ENCODE measurements at regions not wholly inside any gene's neighbourhood (a gene's known extent, or its start where the extent isn't known, plus 50 kb on each side); places are given as distances from the start of the nearest gene placed in this dataset.
A peak's percentile ranks its signal among the peaks of the same experiment; 100 is the strongest.

DNA sequence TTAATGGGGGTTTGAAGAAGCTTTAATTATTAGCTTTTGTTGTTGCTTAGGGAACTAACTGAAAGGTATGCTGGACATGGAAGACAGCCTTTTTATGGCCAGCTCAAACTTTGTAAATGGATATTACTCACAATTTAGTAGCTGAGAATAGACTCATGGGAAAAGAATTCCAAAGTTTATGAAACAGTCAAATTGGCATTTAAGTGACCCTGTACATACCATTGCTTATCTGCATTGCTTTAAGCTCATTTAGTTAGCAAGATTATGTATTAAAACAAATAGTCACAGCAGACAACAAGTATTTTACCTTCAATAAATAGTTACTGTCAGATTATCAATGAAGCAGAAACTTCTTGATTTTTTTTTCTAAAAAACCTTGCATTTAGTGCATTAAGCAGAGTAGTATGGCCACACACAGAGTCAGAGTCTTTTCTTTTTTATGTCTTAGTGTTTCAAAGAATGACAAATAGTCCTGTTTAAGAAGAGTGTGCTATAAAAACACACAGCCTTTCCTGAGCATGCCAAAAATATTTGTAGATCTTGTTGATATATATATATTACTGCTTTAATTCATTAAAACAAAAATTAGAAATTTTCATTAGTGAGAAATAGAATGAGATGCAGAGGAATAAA is 102.2 kb downstream of the TTC6 start (continued):
- TF ChIP-seq ZNF354B (CRISPR knock-in tag; IDR thresholded peaks at IDR 0.05) = no peak
- TF ChIP-seq, protein P1, sequence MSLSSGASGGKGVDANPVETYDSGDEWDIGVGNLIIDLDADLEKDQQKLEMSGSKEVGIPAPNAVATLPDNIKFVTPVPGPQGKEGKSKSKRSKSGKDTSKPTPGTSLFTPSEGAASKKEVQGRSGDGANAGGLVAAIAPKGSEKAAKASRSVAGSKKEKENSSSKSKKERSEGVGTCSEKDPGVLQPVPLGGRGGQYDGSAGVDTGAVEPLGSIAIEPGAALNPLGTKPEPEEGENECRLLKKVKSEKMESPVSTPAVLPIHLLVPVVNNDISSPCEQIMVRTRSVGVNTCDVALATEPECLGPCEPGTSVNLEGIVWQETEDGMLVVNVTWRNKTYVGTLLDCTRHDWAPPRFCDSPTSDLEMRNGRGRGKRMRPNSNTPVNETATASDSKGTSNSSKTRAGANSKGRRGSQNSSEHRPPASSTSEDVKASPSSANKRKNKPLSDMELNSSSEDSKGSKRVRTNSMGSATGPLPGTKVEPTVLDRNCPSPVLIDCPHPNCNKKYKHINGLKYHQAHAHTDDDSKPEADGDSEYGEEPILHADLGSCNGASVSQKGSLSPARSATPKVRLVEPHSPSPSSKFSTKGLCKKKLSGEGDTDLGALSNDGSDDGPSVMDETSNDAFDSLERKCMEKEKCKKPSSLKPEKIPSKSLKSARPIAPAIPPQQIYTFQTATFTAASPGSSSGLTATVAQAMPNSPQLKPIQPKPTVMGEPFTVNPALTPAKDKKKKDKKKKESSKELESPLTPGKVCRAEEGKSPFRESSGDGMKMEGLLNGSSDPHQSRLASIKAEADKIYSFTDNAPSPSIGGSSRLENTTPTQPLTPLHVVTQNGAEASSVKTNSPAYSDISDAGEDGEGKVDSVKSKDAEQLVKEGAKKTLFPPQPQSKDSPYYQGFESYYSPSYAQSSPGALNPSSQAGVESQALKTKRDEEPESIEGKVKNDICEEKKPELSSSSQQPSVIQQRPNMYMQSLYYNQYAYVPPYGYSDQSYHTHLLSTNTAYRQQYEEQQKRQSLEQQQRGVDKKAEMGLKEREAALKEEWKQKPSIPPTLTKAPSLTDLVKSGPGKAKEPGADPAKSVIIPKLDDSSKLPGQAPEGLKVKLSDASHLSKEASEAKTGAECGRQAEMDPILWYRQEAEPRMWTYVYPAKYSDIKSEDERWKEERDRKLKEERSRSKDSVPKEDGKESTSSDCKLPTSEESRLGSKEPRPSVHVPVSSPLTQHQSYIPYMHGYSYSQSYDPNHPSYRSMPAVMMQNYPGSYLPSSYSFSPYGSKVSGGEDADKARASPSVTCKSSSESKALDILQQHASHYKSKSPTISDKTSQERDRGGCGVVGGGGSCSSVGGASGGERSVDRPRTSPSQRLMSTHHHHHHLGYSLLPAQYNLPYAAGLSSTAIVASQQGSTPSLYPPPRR (CRISPR knock-in tag; IDR thresholded peaks at IDR 0.05; ENCODE audit: borderline replicate concordance) = peak; percentile 61
- TF ChIP-seq, protein P2, sequence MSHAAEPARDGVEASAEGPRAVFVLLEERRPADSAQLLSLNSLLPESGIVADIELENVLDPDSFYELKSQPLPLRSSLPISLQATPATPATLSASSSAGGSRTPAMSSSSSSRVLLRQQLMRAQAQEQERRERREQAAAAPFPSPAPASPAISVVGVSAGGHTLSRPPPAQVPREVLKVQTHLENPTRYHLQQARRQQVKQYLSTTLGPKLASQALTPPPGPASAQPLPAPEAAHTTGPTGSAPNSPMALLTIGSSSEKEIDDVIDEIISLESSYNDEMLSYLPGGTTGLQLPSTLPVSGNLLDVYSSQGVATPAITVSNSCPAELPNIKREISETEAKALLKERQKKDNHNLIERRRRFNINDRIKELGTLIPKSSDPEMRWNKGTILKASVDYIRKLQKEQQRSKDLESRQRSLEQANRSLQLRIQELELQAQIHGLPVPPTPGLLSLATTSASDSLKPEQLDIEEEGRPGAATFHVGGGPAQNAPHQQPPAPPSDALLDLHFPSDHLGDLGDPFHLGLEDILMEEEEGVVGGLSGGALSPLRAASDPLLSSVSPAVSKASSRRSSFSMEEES (CRISPR knock-in tag; IDR thresholded peaks at IDR 0.05) = 0 out of 2 replicates have a peak, but pooled peaks have one; percentile 15
- TF ChIP-seq KDM6A (CRISPR knock-in tag; IDR thresholded peaks at IDR 0.05; ENCODE audit: low read depth) = peak; percentile 57; the same call in 1 of the 2 replicates
- TF ChIP-seq ZFP1 (CRISPR knock-in tag; IDR thresholded peaks at IDR 0.05) = 0 out of 2 replicates have a peak, but pooled peaks have one; percentile 24
- TF ChIP-seq CHCHD3 (CRISPR knock-in tag; IDR thresholded peaks at IDR 0.05) = no peak
- TF ChIP-seq, protein P3, sequence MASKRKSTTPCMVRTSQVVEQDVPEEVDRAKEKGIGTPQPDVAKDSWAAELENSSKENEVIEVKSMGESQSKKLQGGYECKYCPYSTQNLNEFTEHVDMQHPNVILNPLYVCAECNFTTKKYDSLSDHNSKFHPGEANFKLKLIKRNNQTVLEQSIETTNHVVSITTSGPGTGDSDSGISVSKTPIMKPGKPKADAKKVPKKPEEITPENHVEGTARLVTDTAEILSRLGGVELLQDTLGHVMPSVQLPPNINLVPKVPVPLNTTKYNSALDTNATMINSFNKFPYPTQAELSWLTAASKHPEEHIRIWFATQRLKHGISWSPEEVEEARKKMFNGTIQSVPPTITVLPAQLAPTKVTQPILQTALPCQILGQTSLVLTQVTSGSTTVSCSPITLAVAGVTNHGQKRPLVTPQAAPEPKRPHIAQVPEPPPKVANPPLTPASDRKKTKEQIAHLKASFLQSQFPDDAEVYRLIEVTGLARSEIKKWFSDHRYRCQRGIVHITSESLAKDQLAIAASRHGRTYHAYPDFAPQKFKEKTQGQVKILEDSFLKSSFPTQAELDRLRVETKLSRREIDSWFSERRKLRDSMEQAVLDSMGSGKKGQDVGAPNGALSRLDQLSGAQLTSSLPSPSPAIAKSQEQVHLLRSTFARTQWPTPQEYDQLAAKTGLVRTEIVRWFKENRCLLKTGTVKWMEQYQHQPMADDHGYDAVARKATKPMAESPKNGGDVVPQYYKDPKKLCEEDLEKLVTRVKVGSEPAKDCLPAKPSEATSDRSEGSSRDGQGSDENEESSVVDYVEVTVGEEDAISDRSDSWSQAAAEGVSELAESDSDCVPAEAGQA (IDR thresholded peaks at IDR 0.05; ENCODE audit: low read depth) = no peak
- TF ChIP-seq, protein P3 (CRISPR knock-in tag; IDR thresholded peaks at IDR 0.05; ENCODE audit: borderline replicate concordance) = no peak
- TF ChIP-seq, protein P4, sequence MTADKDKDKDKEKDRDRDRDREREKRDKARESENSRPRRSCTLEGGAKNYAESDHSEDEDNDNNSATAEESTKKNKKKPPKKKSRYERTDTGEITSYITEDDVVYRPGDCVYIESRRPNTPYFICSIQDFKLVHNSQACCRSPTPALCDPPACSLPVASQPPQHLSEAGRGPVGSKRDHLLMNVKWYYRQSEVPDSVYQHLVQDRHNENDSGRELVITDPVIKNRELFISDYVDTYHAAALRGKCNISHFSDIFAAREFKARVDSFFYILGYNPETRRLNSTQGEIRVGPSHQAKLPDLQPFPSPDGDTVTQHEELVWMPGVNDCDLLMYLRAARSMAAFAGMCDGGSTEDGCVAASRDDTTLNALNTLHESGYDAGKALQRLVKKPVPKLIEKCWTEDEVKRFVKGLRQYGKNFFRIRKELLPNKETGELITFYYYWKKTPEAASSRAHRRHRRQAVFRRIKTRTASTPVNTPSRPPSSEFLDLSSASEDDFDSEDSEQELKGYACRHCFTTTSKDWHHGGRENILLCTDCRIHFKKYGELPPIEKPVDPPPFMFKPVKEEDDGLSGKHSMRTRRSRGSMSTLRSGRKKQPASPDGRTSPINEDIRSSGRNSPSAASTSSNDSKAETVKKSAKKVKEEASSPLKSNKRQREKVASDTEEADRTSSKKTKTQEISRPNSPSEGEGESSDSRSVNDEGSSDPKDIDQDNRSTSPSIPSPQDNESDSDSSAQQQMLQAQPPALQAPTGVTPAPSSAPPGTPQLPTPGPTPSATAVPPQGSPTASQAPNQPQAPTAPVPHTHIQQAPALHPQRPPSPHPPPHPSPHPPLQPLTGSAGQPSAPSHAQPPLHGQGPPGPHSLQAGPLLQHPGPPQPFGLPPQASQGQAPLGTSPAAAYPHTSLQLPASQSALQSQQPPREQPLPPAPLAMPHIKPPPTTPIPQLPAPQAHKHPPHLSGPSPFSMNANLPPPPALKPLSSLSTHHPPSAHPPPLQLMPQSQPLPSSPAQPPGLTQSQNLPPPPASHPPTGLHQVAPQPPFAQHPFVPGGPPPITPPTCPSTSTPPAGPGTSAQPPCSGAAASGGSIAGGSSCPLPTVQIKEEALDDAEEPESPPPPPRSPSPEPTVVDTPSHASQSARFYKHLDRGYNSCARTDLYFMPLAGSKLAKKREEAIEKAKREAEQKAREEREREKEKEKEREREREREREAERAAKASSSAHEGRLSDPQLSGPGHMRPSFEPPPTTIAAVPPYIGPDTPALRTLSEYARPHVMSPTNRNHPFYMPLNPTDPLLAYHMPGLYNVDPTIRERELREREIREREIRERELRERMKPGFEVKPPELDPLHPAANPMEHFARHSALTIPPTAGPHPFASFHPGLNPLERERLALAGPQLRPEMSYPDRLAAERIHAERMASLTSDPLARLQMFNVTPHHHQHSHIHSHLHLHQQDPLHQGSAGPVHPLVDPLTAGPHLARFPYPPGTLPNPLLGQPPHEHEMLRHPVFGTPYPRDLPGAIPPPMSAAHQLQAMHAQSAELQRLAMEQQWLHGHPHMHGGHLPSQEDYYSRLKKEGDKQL (CRISPR knock-in tag; IDR thresholded peaks at IDR 0.05; ENCODE audit: low read depth) = peak; percentile 69; the same call in 1 of the 2 replicates
- 0 out of 2 replicates have a peak, but pooled peaks have one; percentile 8 for TF ChIP-seq STAG1 (CRISPR knock-in tag; IDR thresholded peaks at IDR 0.05)
- TF ChIP-seq ELF3 (CRISPR knock-in tag; IDR thresholded peaks at IDR 0.05) = peak; percentile 62
